NCI-H1092 (cell line): ENCODE measurements at regions not wholly inside any gene's neighbourhood (a gene's known extent, or its start where the extent isn't known, plus 50 kb on each side); places are given as distances from the start of the nearest gene placed in this dataset.
"Not testable (repeated sequence)": the region's sequence is repeated elsewhere in the genome, so short reads cannot be mapped to it uniquely, and the experiment has no call there.

ENCODE experiments used
- DNase-seq: peaks from one replicate; lab custom pipeline; 2025; lab: John Stamatoyannopoulos, UW

DNA sequence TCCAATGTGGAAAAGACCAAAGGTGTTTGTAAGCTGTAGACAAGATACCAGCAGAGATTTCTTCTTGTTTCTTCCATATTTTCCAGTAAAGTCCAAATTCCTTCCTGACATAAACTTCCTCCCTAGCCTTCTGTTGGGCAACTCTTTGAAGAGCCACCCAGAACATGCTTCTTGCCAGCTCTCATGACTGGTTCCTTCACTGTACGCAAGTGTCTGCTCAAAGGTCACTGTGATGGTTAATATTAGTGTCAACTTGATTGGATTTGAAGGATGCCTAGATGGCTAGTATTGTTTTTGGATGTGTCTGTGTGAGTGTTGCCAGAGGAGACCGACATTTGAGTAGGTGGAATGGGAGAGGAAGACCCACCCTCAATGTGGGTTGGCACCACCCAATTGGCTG is 416.6 kb upstream of the RUNX1 start:
- no peak for DNase-seq

DNA sequence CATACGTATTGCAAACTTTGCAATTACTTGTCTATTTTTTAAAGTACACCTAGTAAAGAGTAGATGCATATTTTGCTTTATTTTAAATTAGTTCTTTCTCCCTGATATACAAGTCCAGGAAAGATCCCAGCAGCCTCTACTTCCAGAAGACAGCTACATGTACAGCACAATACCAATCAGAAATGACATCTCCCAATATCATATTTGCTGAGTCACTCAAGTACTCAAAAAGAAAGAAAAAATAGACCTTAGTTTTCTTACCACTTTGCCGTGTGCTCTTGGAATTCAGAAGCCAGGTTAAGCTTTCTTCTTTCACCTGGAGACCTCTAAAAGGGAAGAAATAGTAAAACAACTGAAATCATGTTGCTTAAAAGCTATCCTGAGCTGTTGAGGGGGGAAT is 412.6 kb upstream of the RUNX1 start:
- no peak for DNase-seq

- no peak for DNase-seq
Observed at GRCh38 chr21:35460441-35460840, 411.3 kb upstream of the RUNX1 start.

GRCh38 chr21:35458405-35458804 is 409.3 kb upstream of the RUNX1 start:
- DNase-seq, result no peak

GRCh38 chr21:35457097-35457804 is 408.1 kb upstream of the RUNX1 start:
- no peak for DNase-seq

DNA sequence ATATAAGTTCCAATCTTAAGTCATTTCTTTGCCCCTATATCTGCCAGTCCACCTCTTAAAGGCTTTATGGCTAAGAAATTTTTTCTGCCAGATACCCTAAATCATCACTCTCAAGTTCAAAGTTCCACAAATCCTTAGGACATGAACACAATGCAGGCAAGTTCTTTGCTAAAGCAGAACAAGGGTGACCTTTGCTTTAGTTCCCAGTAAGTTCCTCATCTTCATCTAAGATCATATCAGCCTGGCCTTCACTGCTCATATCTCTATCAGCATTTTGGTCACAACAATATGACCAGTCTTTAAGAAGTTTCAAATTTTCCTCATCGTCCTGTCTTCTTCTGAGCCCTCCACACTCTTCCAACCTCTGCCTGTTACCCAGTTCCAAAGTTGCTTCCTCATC is 402.2 kb upstream of the RUNX1 start:
- no peak for DNase-seq

DNA sequence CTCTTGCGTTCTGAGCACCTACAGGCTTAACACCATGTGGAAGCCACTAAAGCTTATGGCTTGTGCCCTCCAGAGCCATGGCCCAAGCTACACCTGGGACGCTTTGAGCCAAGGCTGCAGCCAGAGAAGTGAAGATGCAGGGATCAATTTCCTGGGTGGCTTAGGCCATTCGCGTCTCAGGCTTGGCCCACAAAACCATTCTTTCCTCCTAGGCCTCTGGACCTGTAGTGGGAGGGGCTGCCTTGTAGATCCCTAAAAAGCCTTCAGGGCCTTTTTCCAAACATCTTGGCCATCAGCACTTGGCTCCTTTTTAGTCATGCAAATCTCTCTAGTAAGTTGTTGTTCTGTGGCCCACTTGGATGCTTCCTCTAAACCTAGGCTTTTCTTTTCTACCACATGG is 401.7 kb upstream of the RUNX1 start:
- DNase-seq, result no peak

DNA sequence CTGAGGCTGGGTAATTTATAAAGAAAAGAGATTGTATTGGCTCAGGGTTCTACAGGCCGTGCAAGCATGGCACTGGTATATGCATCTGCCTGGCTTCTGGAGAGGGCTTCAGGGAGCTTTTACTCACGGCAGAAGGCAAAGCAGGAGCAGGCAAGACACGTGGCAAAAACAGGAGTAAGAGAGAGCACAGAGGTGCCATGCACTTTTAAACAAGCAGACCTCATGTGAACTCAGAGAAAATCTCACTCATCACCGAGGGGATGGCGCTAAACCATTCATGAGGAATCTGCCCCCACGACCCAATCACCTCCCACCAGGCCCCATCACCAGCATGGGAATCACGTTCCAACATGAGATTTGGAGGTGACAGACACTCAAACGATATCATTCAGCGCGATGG is 400.7 kb upstream of the RUNX1 start:
- DNase-seq, result no peak

DNA sequence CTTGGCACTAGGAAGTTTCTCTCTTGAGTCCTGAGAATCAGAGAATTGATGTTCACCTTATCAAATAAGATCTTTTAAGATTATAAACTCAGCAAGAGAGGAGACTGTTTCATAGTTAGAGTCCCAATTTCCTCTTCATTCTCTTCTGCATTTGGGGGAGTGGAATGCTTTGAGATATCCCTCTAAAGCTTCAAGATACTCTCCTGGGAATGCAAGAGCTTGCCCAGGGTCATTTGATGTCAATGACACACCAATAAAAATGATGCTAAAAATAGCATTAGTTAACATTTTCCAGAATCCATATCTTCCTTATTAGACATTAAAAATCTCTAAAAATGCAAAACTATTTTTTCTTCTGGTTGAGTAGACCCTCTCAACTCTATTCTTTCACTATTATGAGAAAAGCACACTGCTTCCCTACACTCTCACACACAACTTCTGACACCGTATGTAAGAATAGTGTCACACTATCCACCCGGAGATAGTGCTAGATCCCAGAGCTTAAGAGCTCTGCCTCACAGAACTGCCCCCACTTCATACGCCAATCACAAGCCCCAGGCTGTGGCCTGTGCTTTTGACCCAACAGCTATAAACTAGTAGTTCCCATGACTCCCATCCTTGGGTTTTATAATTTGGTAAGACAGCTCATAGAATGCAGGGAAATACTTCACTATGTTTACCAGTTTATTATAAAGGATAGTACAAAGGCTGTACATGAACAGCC is 399.9 kb upstream of the RUNX1 start:
- no peak for DNase-seq

DNA sequence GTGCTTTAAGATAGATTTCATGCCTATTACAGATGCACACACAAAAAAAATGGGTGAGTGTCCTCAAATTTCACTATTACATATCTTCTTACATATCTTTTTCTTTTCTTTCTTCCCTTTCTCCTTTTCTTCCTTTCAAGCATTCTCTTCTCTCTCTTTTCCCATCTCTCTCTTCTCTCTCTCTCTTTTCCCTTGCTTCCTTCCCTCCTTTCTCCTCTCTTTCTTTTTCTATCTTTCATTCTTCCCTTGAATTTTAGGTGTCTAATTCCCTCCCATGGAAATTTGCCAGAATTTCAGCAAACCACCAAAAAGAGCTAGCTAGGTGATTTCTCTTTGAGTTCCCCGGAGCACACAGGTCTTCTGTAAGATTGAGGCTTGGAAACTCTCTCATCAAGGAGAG is 395.3 kb upstream of the RUNX1 start:
- no peak for DNase-seq

- no peak for DNase-seq
Observed at GRCh38 chr21:35441868-35442582, 392.9 kb upstream of the RUNX1 start.

- no peak for DNase-seq
Observed at GRCh38 chr21:35438643-35439404, 389.7 kb upstream of the RUNX1 start.

DNA sequence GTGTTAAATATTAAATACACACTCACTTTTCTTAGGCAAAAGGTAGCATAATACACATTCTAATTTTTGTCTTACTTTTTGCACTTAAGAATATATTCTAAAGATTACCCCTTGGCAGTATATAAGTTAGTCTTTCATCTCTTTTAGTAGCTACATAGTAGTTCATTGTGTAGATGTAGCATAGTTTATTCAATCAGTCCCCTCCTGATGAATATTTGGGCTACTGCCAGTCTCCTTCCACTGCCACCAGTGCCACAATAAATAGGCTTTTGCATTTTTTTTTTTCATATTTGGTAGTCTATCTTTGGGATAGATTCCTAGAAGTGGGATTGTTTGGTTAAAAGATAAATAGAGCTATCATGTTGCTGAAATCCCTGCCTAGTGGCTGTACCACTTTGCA is 388.8 kb upstream of the RUNX1 start:
- DNase-seq, result no peak

DNA sequence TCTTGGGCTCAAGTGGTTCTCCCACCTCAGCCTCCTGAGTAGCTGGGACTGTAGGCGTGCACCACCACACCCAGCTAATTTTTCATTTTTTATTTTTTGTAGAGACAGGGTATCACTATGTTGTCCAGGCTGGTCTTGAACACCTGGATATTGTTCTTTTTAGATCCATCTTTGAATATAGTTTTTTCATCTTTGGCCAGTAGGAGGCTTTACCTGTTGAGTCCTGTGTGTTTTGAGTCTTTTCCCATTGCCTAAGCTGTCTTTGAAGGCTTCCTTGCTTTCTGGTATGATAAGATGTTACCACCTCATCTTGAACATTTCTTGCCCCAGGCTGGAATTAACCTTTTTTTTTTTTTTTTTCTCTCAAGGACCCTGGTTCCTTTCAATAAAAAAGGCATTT is 387.8 kb upstream of the RUNX1 start:
- no peak for DNase-seq

DNA sequence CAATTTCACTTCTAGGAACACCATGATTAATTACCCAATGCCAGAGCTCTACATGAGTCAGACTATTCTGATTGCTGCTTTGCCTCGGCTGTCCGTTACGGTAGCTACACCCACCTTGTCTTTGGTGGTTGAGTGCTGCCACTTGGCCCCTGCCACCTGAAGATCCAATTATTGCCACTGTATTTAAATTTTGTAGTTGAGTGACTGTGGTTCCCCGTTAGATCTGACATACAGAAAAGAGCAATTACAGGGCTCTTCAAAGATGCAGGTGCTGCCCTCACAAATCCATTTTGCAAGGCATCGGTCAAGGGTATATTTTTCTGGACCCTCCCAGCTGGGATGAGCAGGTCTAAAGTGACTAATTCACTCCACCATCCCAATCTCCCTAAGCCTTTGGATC is 383.5 kb upstream of the RUNX1 start:
- not testable (repeated sequence) for DNase-seq

DNA sequence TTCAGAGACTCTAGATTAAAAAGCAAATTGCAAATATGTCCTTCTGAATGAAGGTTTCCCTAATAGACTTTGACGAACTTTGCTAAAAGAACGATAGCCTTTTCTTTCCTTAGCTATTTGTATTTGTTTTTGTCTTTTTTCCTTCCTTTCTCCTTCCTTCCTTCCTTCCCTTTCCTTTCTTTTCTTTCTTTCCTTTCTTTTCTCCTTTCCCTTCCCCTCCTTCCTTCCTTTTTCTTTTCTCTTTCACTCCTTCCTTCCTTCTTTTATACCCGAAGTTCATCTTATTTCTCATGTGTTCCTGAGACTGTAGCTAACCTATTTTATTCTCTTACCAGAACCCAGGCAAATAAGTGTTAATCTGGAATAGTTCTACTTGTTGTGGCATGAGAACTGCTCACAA is 381.2 kb upstream of the RUNX1 start:
- DNase-seq, result no peak

DNA sequence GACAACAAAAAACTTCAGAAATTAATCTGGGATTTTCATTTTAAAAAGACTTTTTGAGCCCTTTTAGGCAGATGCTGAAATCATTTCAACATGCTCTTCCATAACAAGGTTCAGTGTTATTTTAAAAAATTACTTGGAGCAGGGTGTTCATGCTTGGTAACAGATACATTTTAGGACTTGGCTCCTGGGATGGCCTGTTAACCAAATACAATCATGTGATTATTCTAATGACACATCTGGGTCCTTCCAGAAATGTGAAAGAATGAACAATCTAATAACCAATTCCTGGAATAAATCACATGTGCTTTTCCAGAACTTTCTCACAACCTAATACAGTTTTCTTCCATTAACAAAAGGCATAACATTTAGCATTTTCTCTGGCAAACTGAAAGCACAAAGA is 379.8 kb upstream of the RUNX1 start:
- no peak for DNase-seq

- DNase-seq, result no peak
Observed at GRCh38 chr21:35428489-35428888, 379.4 kb upstream of the RUNX1 start.

DNA sequence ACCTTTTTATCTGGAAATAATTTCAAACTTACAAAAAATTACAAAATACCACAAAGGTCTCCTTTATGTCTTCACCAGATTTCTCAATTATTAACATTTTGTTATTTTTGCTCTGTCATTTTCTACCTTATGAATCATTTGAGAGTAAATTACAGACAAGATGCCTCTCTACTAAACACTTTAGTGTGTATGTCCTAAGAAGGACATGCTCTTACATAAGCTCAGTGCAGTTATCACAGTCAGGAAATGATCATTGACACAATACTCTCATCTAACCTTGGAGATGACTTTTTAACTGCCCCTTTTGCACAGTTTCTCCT is 378.9 kb upstream of the RUNX1 start:
- DNase-seq, result no peak

- DNase-seq, result no peak
Observed at GRCh38 chr21:35427320-35428000, 378.4 kb upstream of the RUNX1 start.

DNA sequence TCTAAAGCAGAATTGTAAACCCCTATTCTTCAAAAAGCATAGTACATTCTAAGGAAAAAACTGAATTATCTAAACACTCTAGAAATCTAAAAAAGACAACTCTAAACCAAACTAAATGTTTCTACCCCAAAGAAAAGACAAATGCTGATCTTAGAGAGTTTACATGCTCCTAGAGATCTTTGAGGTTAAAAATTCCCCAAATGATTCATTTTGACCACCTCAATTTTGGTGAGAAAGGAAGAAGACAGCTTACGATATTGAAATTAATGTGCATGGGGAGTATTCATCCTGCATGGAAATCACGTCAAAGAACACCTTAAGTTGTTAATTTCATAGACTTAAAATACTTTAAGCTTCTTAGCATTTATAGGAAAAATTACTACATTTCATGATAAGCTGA is 377.8 kb upstream of the RUNX1 start:
- no peak for DNase-seq

DNA sequence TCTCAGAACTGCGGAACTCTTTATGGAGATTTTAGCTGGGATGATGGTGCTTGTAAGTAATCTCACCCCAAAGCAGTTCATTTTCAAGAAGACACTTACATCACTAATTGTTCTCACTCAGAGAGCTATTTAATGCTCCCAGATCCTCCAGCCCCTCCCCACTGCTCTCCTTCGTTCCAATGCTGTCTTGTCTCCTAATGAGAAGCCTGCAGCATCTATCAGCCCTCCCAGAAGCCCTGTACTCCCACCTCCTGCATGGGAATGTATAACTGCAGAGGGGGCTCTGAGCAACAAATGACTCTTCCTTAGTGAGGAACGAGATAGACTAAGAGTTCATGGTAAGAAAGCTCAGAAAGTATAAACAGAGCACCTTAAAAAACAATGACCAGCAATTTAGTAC is 377.4 kb upstream of the RUNX1 start:
- no peak for DNase-seq
